Natural killer cell (primary cell): ENCODE measurements at regions not wholly inside any gene's neighbourhood (a gene's known extent, or its start where the extent isn't known, plus 50 kb on each side); places are given as distances from the start of the nearest gene placed in this dataset.

ENCODE experiments used
- ATAC-seq, 3 donors: fragments of 150-1000 bp in 2 of 3; fragments of 200-7000 bp in 1 of 3; cut with Tn5 transposase; 1 replicate in 1 of 3; 2 replicates in 2 of 3; pipeline ENCODE4 v1.10.0; 2021; ENCODE audit warnings: mild to moderate bottlenecking in 2 of 3, moderate library complexity in 2 of 3
- DNase-seq, 2 donors: peaks; one replicate each; pipeline versions ENCODE4 v3.0.0 to v3.0.0-alpha.2; 2013 to 2021; ENCODE audit warnings: mixed read lengths in 1 of 2
- H3K27ac ChIP-seq: one replicate; pipeline ENCODE4 v1.5.1; 2013; ENCODE audit warnings: mild to moderate bottlenecking, low read length
- H3K27me3 ChIP-seq: one replicate; pipeline ENCODE4 v1.6.1; 2013; ENCODE audit warnings: low read length; ENCODE audit not compliant: control insufficient read depth, insufficient read depth
- H3K36me3 ChIP-seq: one replicate; pipeline ENCODE4 v1.6.1; 2013; ENCODE audit warnings: low read length; ENCODE audit not compliant: control insufficient read depth, insufficient read depth
- H3K4me1 ChIP-seq: one replicate; pipeline ENCODE4 v1.6.1; 2013; ENCODE audit warnings: low read length; ENCODE audit not compliant: control insufficient read depth, insufficient read depth
- H3K4me3 ChIP-seq: one replicate; pipeline ENCODE4 v1.5.1; 2013; ENCODE audit warnings: low read length
- H3K9me3 ChIP-seq: one replicate; pipeline ENCODE4 v1.6.1; 2013; ENCODE audit warnings: low read length; ENCODE audit not compliant: control insufficient read depth, insufficient read depth
- H3K27ac Mint-ChIP-seq, 2 donors: one replicate each; pipeline ENCODE4 v1.8.0; 2022; ENCODE audit warnings: mild to moderate bottlenecking in 2 of 2, mixed read lengths in 2 of 2, moderate library complexity in 1 of 2
- H3K27me3 Mint-ChIP-seq, 2 donors: one replicate each; pipeline ENCODE4 v1.8.0; 2022; ENCODE audit warnings: low read depth in 2 of 2, mixed read lengths in 2 of 2
- H3K36me3 Mint-ChIP-seq: one replicate; pipeline ENCODE4 v1.8.0; 2022; ENCODE audit warnings: mixed read lengths
- H3K4me1 Mint-ChIP-seq, 2 donors: one replicate each; pipeline ENCODE4 v1.8.0; 2022; ENCODE audit warnings: mixed read lengths in 2 of 2
- H3K4me3 Mint-ChIP-seq: one replicate; pipeline ENCODE4 v1.8.0; 2022; ENCODE audit warnings: mild to moderate bottlenecking, moderate library complexity, mixed read lengths
- H3K9me3 Mint-ChIP-seq, 2 donors: one replicate each; pipeline ENCODE4 v1.8.0; 2022; ENCODE audit warnings: mixed read lengths in 2 of 2
- WGBS: methylation state at CpG from one replicate; pipeline ENCODE4 v1.1.7; 2013; ENCODE audit warnings: missing lambda C conversion rate; ENCODE audit not compliant: insufficient coverage; 5-methylcytosine and 5-hydroxymethylcytosine counted together
- intact Hi-C: fragments of 100-400 bp; cut with micrococcal nuclease; formaldehyde crosslinking; loops from one replicate; pipeline ENCODE4 v1.14.2; 2022
- TF ChIP-seq, protein P1 (sequence below): fragments of 200-600 bp; IDR thresholded peaks from one replicate; pipeline ENCODE4 v1.8.0; 2022; ENCODE audit warnings: antibody characterized with exemption

DNA sequence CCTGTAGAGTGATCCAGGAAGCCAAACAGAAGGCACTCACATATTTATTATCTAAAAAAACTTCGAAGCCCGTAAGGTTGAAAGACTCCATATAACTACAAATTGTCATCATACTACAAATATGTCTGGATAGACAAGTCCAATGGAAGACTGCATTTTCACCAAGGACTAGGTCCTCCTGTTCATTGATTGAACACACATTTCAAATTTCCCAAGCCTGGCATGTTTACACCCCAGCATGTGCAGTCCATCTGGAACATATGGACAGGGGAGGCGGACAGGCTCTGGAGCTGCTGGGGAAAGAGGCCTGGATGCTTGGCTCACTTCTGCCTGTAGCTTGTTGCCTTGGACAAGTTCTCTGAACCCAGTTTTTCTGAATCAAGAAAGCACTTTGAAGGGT, 378.7 kb downstream of the ENC1 start:
- no peaks in the 10 kb centered on the region for H3K4me1 ChIP-seq
- no peaks in the 10 kb centered on the region for H3K9me3 ChIP-seq
- DNase-seq, result no peak
- no peak overlapping the region for H3K27ac ChIP-seq
- Mint-ChIP-seq H3K9me3 (no peaks in the 10 kb centered on the region), H3K4me1 (peaks cover 0 to 4% of the 10 kb centered on the region in 2 donors), H3K4me3 (no peak overlapping the region), H3K27ac (no peak overlapping the region), H3K36me3 (no peaks in the 10 kb centered on the region), H3K27me3 (peaks cover 17 to 19% of the 10 kb centered on the region in 2 donors)
- no peaks in the 10 kb centered on the region for H3K36me3 ChIP-seq
- 77% methylated on average over 3 of the region's 3 CpGs for WGBS
- TF ChIP-seq, protein P1, sequence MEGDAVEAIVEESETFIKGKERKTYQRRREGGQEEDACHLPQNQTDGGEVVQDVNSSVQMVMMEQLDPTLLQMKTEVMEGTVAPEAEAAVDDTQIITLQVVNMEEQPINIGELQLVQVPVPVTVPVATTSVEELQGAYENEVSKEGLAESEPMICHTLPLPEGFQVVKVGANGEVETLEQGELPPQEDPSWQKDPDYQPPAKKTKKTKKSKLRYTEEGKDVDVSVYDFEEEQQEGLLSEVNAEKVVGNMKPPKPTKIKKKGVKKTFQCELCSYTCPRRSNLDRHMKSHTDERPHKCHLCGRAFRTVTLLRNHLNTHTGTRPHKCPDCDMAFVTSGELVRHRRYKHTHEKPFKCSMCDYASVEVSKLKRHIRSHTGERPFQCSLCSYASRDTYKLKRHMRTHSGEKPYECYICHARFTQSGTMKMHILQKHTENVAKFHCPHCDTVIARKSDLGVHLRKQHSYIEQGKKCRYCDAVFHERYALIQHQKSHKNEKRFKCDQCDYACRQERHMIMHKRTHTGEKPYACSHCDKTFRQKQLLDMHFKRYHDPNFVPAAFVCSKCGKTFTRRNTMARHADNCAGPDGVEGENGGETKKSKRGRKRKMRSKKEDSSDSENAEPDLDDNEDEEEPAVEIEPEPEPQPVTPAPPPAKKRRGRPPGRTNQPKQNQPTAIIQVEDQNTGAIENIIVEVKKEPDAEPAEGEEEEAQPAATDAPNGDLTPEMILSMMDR, result no peak
- intact Hi-C loops, result no loop called here
- no peak for ATAC-seq
- H3K4me3 ChIP-seq, result no peak overlapping the region
- no peaks in the 10 kb centered on the region for H3K27me3 ChIP-seq

DNA sequence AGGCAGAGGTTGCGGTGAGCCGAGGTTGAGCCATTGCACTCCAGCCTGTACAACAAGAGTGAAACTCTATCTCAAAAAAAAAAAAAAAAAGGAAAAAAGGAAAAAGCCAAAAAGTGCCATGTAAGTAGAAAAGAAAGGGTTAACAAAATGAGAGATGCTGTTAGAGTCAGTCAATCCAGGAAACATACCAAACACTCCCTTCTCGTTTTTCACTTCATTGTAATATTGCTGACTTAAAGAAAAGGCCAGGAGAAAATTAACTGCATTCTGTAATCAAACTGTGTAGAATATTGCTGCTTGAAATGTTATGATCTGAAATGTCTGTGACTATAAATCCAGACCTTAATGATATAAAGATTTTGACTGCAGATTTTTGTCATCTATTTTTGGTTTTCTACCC, 379.1 kb downstream of the ENC1 start:
- ATAC-seq, result no peak

DNA sequence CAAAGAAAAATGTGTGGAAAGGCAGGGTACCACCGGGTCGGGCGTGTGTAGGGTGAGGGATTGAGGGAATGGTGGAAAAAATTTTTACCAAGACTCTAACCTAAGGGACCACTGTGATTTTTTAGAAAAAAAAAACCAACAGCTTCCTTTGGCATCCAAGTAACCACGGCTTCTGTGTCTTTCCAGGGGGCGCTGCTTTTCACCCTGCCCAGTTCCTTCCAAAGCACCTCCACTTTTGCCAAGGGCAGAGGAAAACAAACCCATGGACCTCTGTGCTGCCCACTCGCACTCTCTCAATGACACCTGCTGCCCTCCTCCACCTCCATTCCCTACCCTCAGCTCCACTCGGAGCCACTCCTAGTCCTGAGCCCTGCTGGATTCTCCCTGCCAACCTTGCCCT, 381.0 kb downstream of the ENC1 start:
- Histone ChIP-seq H3K4me1 (no peaks in the 10 kb centered on the region), H3K9me3 (no peaks in the 10 kb centered on the region), H3K4me3 (no peak overlapping the region), H3K36me3 (no peaks in the 10 kb centered on the region), H3K27ac (no peak overlapping the region), H3K27me3 (no peaks in the 10 kb centered on the region)
- 87% methylated on average over 7 of the region's 7 CpGs for WGBS
- TF ChIP-seq, protein P1, result no peak
- DNase-seq (no peak), ATAC-seq (no peak)
- Mint-ChIP-seq H3K27me3 (peaks cover 22 to 34% of the 10 kb centered on the region in 2 donors), H3K36me3 (no peaks in the 10 kb centered on the region), H3K4me3 (no peak overlapping the region), H3K27ac (no peak overlapping the region), H3K4me1 (peaks cover 0 to 4% of the 10 kb centered on the region in 2 donors), H3K9me3 (no peaks in the 10 kb centered on the region)
- intact Hi-C loops, result no loop called here

More for the DNA sequence above, 379.1 kb downstream of the ENC1 start:
- Histone ChIP-seq H3K4me3 (no peak overlapping the region), H3K36me3 (no peaks in the 10 kb centered on the region), H3K9me3 (no peaks in the 10 kb centered on the region), H3K4me1 (no peaks in the 10 kb centered on the region), H3K27ac (no peak overlapping the region), H3K27me3 (no peaks in the 10 kb centered on the region)
- 92% methylated on average over 2 of the region's 3 CpGs for WGBS
- DNase-seq, result no peak
- no peak overlapping the region for H3K27ac Mint-ChIP-seq
- H3K4me1 Mint-ChIP-seq, result peaks cover 0 to 4% of the 10 kb centered on the region in 2 donors
- no peaks in the 10 kb centered on the region for H3K9me3 Mint-ChIP-seq
- TF ChIP-seq, protein P1, result no peak
- H3K4me3 Mint-ChIP-seq, result no peak overlapping the region
- H3K27me3 Mint-ChIP-seq, result peaks cover 22 to 23% of the 10 kb centered on the region in 2 donors
- no peaks in the 10 kb centered on the region for H3K36me3 Mint-ChIP-seq
- intact Hi-C loops, result no loop called here

DNA sequence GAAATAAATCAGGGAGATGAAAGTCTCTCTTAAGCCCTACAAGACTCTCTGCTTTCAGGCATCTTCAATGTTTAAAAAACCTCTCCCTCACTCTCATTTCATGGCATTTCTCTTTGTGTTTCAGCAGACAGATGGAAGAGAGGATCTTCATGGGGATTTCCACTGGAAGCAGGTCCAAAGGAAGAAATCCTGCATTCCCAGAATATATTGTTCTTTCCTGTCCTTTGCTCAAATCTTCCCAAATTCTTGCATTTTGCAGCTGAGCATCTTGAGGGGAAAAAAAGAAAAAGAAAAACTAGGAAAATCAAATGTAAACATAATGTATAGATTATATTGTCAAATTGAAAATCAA, 382.2 kb downstream of the ENC1 start:
- peaks cover 0 to 4% of the 10 kb centered on the region in 2 donors for H3K4me1 Mint-ChIP-seq
- Histone ChIP-seq H3K27ac (no peak overlapping the region), H3K9me3 (no peaks in the 10 kb centered on the region), H3K36me3 (no peaks in the 10 kb centered on the region), H3K27me3 (no peaks in the 10 kb centered on the region), H3K4me3 (no peak overlapping the region), H3K4me1 (no peaks in the 10 kb centered on the region)
- TF ChIP-seq, protein P1, result no peak
- H3K9me3 Mint-ChIP-seq, result no peaks in the 10 kb centered on the region
- DNase-seq (no peak), ATAC-seq (no peak)
- no peaks in the 10 kb centered on the region for H3K36me3 Mint-ChIP-seq
- H3K27ac Mint-ChIP-seq, result no peak overlapping the region
- intact Hi-C loops, result no loop called here
- H3K4me3 Mint-ChIP-seq, result no peak overlapping the region
- peaks cover 31 to 43% of the 10 kb centered on the region in 2 donors for H3K27me3 Mint-ChIP-seq
